SK-N-SH treated with all-trans-retinoic acid at 6 μM for 48 hours (cell line): ENCODE measurements at regions not wholly inside any gene's neighbourhood (a gene's known extent, or its start where the extent isn't known, plus 50 kb on each side); places are given as distances from the start of the nearest gene placed in this dataset.

ENCODE experiments used
- ESRRG ChIP-seq: fragments of 250-450 bp; sonication (Bioruptor Pico); IDR thresholded peaks from 2 replicates; pipeline ENCODE4 v1.6.1; 2021; ENCODE audit warnings: mild to moderate bottlenecking
- PPARA ChIP-seq: fragments of 250-450 bp; sonication (Bioruptor Pico); IDR thresholded peaks from 2 replicates; pipeline ENCODE4 v1.5.0; 2020; ENCODE audit warnings: mild to moderate bottlenecking, borderline replicate concordance
- RARB ChIP-seq: fragments of 250-450 bp; sonication (Bioruptor Pico); IDR thresholded peaks from 2 replicates; pipeline ENCODE4 v1.8.0; 2021; ENCODE audit warnings: mild to moderate bottlenecking, moderate library complexity
- SNAI2 ChIP-seq: fragments of 250-450 bp; sonication (Bioruptor Pico); IDR thresholded peaks from 2 replicates; pipeline ENCODE4 v1.5.0; 2020; ENCODE audit warnings: mild to moderate bottlenecking, moderate library complexity
- TF ChIP-seq, protein P1 (sequence below): fragments of 250-450 bp; sonication (Bioruptor Pico); IDR thresholded peaks from 2 replicates; pipeline ENCODE4 v1.8.0; 2020; ENCODE audit warnings: mild to moderate bottlenecking, moderate library complexity, borderline replicate concordance

DNA sequence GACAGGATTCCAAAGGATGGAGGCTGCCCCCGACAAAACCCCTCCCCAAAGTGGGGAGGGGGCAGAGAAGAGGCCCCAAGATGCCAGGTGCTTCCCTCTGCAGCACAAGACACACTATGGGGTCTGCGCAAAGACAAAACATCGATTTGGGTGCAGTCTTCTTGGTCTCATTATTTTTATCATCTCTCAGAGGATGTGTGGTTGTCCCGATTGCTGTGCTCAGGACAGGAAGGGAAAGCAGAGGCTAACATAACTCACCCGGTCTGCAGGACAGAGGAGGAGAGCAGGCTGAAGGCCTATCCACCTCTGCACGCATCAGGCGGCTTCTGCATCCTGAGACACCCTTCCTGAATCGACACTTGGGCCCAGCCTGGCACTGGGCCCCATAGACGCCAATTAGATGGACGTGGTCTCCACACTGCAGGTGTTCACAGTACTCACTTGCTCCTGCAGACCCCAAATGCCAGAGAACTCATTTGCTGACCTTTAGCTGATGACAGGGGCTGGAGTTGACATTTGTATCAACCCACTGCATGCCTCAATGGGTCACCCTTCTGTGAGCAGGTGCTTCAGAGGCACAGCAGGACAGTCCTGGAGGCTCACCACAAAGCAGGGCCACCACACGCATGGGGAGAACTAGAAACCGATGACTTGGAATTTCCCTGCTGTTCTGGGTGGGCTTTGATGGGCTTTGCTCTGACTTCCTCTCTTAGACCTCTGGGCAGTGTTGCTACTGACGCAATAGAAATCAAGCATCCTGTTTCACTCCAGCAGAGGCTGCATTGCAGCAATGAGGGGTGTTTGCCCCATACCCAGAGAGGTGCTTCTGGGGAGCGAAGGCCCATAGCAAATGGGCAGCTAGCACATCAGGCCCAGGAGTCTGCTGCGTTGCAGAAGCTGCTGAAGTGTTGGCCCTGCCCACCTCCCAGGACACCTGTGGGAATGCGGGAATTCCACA is 96.3 kb upstream of the ENPP6 start:
- TF ChIP-seq SNAI2 (no peak), ESRRG (CRISPR knock-in tag) (no peak), RARB (CRISPR knock-in tag) (no peak), PPARA (CRISPR knock-in tag) (no peak)
- TF ChIP-seq, protein P1, sequence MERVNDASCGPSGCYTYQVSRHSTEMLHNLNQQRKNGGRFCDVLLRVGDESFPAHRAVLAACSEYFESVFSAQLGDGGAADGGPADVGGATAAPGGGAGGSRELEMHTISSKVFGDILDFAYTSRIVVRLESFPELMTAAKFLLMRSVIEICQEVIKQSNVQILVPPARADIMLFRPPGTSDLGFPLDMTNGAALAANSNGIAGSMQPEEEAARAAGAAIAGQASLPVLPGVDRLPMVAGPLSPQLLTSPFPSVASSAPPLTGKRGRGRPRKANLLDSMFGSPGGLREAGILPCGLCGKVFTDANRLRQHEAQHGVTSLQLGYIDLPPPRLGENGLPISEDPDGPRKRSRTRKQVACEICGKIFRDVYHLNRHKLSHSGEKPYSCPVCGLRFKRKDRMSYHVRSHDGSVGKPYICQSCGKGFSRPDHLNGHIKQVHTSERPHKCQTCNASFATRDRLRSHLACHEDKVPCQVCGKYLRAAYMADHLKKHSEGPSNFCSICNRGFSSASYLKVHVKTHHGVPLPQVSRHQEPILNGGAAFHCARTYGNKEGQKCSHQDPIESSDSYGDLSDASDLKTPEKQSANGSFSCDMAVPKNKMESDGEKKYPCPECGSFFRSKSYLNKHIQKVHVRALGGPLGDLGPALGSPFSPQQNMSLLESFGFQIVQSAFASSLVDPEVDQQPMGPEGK (CRISPR knock-in tag): no peak
